HG02610 (cell line): ENCODE measurements at regions not wholly inside any gene's neighbourhood (a gene's known extent, or its start where the extent isn't known, plus 50 kb on each side); places are given as distances from the start of the nearest gene placed in this dataset.

Source experiments
- ATAC-seq: cut with Tn5 transposase; IDR thresholded peaks from one replicate; pipeline ENCODE4 v1.9.1; 2021; ENCODE audit warnings: mild to moderate bottlenecking, moderate library complexity; ENCODE audit not compliant: unreplicated experiment

GRCh38 chr12:130016986-130017385 lies 113.2 kb upstream of the TMEM132D start:
- no peak for ATAC-seq

- no peak for ATAC-seq
Observed at GRCh38 chr12:130017591-130018449, 114.0 kb upstream of the TMEM132D start.

- no peak for ATAC-seq
Observed at GRCh38 chr12:130018614-130019013, 114.8 kb upstream of the TMEM132D start.

- no peak for ATAC-seq
Observed at GRCh38 chr12:130026608-130027176, 122.9 kb upstream of the TMEM132D start.

- ATAC-seq: no peak
Observed at GRCh38 chr12:130027798-130028197, 124.0 kb upstream of the TMEM132D start.

GRCh38 chr12:130029151-130029550 lies 125.3 kb upstream of the TMEM132D start:
- no peak for ATAC-seq

- no peak for ATAC-seq
Observed at GRCh38 chr12:130031041-130031440, 127.2 kb upstream of the TMEM132D start.

- ATAC-seq: no peak
Observed at GRCh38 chr12:130031571-130032189, 127.9 kb upstream of the TMEM132D start.

GRCh38 chr12:130041983-130042812 lies 120.1 kb upstream of the FZD10 start:
- no peak for ATAC-seq

GRCh38 chr12:130043685-130044406 lies 118.4 kb upstream of the FZD10 start:
- ATAC-seq: no peak

- ATAC-seq: no peak
Observed at GRCh38 chr12:130044991-130045621, 117.2 kb upstream of the FZD10 start.

- no peak for ATAC-seq
Observed at GRCh38 chr12:130049666-130050065, 112.6 kb upstream of the FZD10 start.

- no peak for ATAC-seq
Observed at GRCh38 chr12:130051900-130052299, 110.4 kb upstream of the FZD10 start.

GRCh38 chr12:130053651-130054069 lies 108.6 kb upstream of the FZD10 start:
- ATAC-seq: no peak

- no peak for ATAC-seq
Observed at GRCh38 chr12:130054803-130055202, 107.5 kb upstream of the FZD10 start.

- no peak for ATAC-seq
Observed at GRCh38 chr12:130058926-130059472, 103.3 kb upstream of the FZD10 start.

- no peak for ATAC-seq
Observed at GRCh38 chr12:130063866-130064265, 98.4 kb upstream of the FZD10 start.

GRCh38 chr12:130064999-130065398 lies 97.3 kb upstream of the FZD10 start:
- no peak for ATAC-seq

GRCh38 chr12:130066742-130067141 lies 95.5 kb upstream of the FZD10 start:
- ATAC-seq: no peak

- no peak for ATAC-seq
Observed at GRCh38 chr12:130068741-130069140, 93.5 kb upstream of the FZD10 start.
